Activated T-cell treated with anti-CD3 and anti-CD28 coated beads for 24 hours (primary cell): ENCODE measurements at regions not wholly inside any gene's neighbourhood (a gene's known extent, or its start where the extent isn't known, plus 50 kb on each side); places are given as distances from the start of the nearest gene placed in this dataset.

Source experiments
- DNase-seq: peaks from one replicate; pipeline ENCODE4 v3.0.0-alpha.2; 2020; ENCODE audit warnings: low read depth

GRCh38 chr13:107864543-107865317 lies 350.6 kb downstream of the LIG4 start:
- DNase-seq, result no peak

- DNase-seq, result no peak
Measured at GRCh38 chr13:107860284-107860683, 355.1 kb downstream of the LIG4 start.

- no peak for DNase-seq
Measured at GRCh38 chr13:107854880-107855279, 360.5 kb downstream of the LIG4 start.

GRCh38 chr13:107852072-107852471 lies 363.3 kb downstream of the LIG4 start:
- no peak for DNase-seq

- no peak for DNase-seq
Measured at GRCh38 chr13:107851670-107852069, 363.7 kb downstream of the LIG4 start.

- no peak for DNase-seq
Measured at GRCh38 chr13:107847406-107847805, 367.9 kb downstream of the LIG4 start.

GRCh38 chr13:107846642-107847041 lies 368.7 kb downstream of the LIG4 start:
- DNase-seq, result no peak

GRCh38 chr13:107845911-107846310 lies 369.4 kb downstream of the LIG4 start:
- no peak for DNase-seq

- no peak for DNase-seq
Measured at GRCh38 chr13:107843681-107844080, 371.7 kb downstream of the LIG4 start.

GRCh38 chr13:107843281-107843680 lies 372.1 kb downstream of the LIG4 start:
- no peak for DNase-seq

- DNase-seq, result no peak
Measured at GRCh38 chr13:107842562-107843180, 372.7 kb downstream of the LIG4 start.

GRCh38 chr13:107838588-107839161 lies 376.7 kb downstream of the LIG4 start:
- no peak for DNase-seq

- no peak for DNase-seq
Measured at GRCh38 chr13:107836685-107837084, 378.7 kb downstream of the LIG4 start.

- DNase-seq, result no peak
Measured at GRCh38 chr13:107835339-107836018, 379.9 kb downstream of the LIG4 start.

GRCh38 chr13:107834717-107835116 lies 380.6 kb downstream of the LIG4 start:
- DNase-seq, result no peak

- no peak for DNase-seq
Measured at GRCh38 chr13:107834281-107834680, 381.1 kb downstream of the LIG4 start.

- DNase-seq, result no peak
Measured at GRCh38 chr13:107832500-107833100, 382.7 kb downstream of the LIG4 start.

GRCh38 chr13:107830804-107831203 lies 384.5 kb downstream of the LIG4 start:
- no peak for DNase-seq

GRCh38 chr13:107827840-107828549 lies 387.3 kb downstream of the LIG4 start:
- DNase-seq, result no peak

GRCh38 chr13:107824635-107825034 lies 390.7 kb downstream of the LIG4 start:
- no peak for DNase-seq

GRCh38 chr13:107822006-107822405 lies 393.3 kb downstream of the LIG4 start:
- no peak for DNase-seq

- no peak for DNase-seq
Measured at GRCh38 chr13:107821492-107821891, 393.8 kb downstream of the LIG4 start.
